Activated T-helper 9 cell treated with anti-CD3 and anti-CD28 coated beads, Interleukin-2, amount 50 U/mL, for 16 hours (primary cell): ENCODE measurements at regions not wholly inside any gene's neighbourhood (a gene's known extent, or its start where the extent isn't known, plus 50 kb on each side); places are given as distances from the start of the nearest gene placed in this dataset.
"Not testable (repeated sequence)": the region's sequence is repeated elsewhere in the genome, so short reads cannot be mapped to it uniquely, and the experiment has no call there.

Experiments
- DNase-seq: peaks from one replicate; pipeline ENCODE4 v3.0.0-alpha.2; 2020; ENCODE audit warnings: low read depth

DNA sequence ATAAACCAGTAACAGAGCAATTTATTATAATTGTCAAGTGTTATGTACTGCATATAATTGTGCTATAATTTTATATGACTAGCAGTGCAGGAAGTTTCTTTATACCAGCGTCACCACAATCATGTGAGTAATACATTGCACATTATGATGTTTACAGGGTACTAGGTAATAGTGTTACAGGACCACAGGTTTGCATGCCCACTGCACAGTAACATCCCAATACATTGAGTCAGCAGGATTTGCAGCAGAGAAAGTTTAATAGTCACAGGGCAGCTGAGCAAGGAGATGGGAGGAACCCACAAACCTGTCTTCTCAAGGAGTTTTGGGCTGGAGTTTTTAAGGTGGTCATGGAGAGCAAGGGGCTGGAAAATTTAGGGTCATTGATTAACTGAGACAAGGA lies 1042.9 kb upstream of the ACVR2A start:
- DNase-seq = no peak

DNA sequence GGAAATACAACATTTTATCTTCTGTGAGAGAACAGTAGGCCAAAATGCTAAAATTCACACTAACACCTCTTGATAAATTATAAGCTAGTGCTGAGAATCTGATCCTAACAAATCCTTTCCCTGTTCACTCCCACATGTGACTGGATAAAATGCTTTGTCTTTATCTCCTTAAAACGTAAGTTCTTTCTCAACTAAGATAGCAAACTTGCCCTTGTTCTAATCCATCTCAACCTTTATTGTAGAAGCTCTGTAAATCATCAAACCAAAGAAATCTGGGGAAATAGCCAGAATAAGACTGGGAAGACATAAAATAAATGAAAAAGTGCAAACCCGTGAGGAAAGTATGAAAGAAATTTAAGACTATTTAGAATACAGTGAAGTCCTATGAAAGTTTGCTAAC lies 1058.4 kb upstream of the ACVR2A start:
- no peak for DNase-seq

DNA sequence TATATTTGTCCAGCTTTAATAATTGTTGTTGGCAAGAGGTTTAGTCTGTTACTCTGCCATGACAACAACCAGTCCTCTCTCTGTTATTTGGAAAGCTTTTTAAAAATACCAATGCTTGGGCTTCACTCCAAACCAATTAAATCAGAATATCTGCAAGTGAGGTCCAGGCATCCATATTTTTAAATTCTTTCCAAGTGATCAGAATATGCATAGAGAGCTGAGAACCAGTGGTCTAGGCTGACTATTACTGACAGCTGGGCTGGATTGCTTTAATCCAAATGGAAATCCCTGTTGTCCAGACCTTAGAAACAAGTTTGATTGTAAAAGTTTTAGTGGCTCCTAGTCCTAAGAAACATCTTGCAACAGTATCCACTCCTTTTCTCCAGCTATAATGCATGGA lies 1059.7 kb upstream of the ACVR2A start:
- DNase-seq = no peak

DNA sequence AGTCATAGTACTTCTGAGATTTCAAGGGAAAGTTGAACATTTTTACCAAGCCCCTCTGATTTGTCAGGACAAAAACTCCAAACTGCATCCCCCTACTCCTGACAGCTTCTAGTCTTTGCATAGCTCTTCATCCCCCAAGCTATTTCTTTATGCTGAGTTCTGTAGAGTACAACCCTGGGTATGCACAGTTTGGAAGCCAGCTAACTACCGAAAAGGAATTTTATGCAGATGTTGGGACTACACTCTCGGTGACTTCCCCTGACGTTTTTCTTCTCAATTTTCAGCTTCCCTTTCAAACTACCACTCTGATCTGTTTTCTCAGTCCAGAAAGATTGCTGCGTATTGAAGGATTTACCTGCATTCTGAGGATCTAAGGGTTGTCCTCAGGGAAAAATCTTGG lies 1060.2 kb upstream of the ACVR2A start:
- DNase-seq = no peak

DNA sequence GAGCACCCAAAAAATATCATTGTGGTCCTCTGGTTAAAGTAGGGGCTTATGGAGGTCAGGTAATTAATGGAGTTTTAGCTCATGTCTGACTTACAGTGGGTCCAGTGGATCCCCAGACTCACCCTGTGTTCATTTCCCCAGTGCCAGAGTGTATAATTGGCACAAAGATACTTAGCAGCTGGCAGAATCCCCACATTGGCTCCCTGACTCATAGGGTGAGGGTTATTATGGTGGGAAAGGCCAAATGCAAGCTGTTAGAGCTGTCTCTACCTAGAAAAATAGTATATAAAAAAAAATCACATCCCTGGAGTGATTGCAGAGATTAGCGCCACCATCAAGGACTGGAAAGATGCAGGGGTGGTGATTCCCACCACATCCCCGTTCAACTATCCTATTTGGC lies 1067.6 kb upstream of the ACVR2A start:
- no peak for DNase-seq

DNA sequence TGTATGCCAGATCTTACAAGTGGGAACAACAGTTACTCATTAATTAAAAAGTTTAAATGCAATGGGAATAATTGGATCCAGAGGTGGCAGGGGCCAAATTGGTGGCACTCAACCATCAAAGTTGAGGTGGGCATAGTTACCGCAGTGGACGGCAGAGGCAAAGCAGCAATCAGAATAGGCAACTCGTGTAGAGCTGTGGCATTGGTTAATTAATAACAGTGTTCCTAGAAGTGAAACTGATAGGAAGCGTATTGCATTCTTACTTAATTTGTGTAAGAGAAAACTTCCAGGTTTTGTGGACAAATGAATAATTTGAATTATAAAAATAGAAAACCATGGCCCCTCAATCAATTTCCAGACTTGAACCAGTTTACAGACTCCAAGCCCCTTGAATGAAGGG lies 1068.2 kb upstream of the ACVR2A start:
- no peak for DNase-seq

DNA sequence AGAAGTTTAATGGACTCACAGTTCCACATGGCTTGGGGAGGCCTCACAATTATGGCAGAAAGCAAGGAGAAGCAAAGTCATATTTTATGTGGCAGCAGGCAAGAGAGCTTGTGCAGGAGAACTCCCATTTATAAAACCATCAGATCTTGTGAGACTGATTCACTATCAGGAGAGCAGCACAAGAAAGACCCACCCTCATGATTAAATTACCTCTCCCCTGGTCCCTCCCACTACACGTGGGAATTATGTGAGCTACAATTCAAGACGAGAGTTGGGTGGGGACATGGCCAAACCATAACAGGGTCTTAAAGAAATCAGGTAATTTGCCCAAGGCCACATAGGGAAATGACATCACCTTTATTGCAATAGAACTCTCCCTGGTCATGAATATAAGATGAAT lies 1073.3 kb upstream of the ACVR2A start:
- no peak for DNase-seq

DNA sequence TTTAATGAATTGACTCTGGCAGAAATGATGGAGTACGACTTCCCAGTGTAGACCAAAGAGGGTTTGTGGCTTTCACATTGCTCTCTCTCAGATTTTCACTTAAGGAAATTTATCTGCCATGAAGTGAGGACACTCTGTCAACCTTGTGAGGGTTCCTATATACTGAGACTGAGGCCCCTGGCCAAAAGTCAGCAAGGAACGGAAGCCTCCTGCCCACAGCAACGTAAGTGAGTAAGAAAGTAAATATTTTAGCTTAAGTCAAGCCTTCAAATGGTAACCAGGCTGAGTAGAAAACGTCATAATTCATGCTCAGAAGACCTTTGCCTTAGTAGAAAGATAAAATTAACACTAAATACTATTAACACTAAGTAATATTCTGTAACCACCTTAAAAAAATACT lies 1080.5 kb upstream of the ACVR2A start:
- no peak for DNase-seq

DNA sequence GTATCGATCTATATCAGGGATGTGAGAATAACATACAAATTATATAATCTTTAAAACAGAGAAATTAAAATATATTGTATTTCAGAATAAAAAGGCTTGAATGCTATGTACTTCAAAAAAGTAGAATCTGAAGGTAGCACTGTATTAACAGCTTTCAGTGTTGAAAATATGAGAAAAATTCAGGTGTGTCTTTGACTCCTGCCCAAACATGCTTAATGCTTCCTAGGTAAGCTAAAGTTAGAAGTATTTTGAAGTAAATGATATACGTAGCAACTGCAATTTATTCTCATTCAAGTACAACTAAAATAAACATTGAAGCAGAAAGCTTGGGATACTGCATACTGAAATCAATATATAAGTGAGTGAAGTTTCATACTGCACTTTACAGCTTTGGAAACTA lies 1082.0 kb upstream of the ACVR2A start:
- DNase-seq = no peak

DNA sequence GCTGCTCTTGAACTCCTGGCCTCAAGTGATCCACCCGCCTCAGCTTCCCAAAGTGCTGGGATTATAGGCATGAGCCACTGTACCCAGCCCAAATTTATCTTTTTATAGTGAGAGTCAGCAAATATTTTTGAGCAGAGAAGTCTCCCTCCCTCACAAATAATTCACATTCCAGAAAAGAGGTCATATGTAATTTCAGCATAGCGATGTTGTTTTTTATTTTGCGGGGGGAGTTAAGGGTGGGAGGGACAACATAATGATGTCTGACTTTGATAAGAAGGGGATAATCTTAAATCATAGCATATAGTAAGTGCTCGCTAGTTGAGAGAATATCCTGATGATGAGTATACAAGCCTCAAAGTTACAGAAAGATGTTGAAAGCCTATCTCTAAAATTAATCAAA lies 1090.2 kb upstream of the ACVR2A start:
- no peak for DNase-seq

DNA sequence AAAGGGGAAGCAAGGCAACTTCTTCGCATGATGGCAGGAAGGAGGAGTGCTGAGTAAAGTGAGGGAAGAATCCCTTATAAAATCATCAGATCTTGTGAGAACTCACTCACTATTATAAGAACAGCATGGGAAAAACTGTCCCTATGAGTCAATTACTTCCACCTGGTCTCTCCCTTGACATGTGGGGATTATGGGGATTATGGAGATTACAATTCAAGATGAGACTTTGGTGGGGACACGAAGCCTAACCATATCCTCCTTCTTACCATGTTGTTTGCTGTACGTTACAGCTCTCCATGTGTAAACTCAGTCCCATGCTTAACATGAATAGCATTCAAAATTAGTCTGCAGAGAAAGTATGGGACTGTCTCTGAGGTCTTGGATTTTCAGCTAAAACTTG lies 1096.8 kb upstream of the ACVR2A start:
- DNase-seq = no peak

DNA sequence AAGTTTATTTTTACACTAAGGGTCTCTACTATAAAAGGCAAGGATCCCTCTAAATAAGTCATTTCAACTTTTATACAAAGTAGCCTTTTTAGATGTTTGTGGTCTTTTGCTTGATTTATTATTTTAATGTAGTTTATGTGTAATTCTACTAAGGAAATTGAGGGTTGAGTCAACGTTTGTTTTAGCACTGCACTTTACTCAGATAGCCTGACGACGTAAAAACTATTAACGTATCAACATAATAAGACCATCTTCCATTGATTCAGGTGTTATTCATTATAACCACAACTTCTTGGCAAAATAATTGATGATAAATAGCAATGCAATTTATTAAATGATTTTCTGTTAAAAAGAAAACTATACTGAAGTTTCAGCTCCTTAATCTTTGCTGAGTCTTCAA lies 1103.6 kb upstream of the ACVR2A start:
- DNase-seq = no peak

DNA sequence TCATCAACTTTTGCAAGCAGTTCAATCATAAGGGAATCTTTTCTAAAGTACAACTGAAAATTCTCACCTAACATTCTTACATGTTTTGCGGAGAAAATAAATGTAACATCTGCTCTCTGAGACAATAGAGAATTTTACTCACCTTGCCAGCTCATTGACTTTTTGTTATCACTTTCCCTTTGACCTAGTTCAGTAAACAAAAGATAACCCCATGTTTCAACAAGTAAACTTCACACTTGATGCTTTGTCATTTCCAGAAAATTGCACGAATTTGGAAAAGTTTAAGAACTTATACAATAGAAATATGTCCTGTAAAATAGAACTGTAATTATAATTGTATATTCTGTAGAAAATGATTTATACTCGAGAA lies 1110.0 kb upstream of the ACVR2A start:
- no peak for DNase-seq

DNA sequence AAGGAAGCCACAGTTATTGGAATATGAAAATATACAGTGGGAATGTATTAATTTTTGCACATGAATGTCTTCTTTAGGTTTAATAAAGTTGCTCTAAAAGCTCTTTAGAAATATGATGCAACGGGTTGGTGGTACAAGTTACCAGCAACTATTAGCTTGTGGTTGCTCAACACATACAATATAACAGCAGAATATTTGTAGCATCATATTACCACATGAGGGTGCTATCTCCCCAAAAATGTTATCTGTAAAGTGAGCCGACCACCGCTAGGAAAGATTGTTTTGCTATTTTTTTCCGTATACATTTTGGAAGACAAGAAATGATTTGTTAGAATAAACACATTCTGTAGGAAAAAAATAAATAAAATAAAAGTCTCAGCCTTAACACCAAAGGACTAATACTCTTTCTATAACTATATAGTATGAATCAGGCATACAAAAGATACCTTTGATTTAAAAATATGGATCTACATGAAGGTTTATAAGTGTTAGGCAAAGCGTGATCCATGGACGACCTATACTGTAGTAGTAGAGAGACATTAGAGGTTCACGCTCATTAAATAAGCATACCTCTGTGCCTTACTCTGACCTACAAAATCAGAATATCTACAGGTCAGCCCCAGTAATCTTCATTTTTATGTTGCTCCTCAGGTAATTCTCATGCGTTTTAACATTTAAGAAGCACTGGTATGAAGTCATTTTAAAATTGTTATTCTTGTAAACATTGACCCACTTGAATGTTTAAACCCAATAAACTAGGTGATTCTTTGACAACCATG lies 1110.6 kb upstream of the ACVR2A start:
- no peak for DNase-seq

DNA sequence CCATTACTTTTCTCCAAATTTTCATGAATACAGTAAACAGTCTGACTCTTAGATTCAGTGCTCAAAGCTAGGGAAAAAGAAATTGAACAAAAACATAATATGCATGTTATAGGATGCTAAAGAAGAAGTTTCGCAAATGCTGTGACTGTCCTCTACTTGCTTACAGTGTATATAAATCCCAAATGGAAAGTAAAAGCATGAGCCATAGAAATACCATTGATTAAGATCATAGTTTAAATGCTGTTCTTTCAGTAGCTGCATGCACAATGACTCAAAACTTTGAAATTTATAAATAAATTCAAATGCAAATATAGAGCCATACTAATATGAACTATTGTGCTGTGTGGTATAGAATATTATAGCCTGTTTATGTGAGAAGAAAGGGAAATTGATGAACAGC lies 1113.9 kb upstream of the ACVR2A start:
- no peak for DNase-seq

DNA sequence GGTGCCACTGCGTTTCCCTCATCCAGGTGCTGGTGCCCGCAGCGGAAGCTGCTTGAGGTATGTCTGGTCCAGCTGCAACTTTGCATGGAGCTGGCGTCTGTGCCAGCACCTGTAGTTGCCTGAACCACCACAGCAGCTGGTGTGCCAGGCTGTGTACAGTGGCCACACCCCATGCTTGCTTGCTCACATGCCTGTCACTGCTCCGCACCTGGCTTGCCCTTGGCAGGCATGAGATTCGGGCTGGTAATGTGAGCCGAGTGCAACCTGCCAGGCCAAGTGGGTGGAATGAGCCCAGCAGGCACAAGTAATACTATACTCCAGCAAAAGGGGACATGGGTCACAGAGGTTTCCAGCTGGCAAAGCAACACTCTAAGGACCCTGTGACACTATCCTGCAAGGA lies 1123.3 kb upstream of the ACVR2A start:
- DNase-seq = no peak

DNA sequence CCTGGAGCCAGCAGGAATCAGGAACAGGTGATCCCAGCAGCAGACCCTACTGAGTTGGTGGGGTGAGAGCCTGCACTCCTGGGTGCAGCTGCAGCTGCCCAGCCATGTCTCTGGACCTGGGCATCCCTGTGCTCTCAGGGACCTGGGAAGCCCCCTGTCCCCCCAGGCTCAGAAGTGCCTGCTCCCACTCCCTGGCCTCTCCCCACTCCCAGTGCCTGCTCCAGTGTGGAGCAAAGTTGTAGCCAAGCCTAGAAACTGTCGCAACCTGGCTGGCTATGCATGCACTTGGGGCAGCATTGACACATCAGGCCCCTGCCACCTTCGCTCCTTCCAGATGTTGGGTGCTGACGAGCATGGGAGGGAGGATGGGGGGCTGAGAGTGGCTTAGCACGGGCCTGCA lies 1124.7 kb upstream of the ACVR2A start:
- no peak for DNase-seq

DNA sequence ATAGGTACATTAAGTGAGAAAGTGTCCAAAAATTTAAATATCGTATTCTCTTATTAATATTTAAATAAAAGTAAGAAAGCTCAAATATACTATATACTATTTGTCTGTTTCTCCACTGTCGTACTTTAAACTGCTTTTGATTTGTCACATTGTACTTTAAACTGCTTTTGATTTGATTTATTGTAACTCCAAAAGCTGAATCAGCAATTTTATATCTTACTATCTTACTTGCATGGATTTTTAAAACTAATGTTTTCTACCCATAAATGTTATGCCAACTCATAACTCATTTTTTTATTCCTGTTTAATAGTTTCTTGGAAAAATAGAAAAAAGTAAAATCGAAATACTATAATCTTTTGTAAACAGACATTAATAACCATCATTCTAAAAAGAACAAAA lies 1128.2 kb upstream of the ACVR2A start:
- no peak for DNase-seq

DNA sequence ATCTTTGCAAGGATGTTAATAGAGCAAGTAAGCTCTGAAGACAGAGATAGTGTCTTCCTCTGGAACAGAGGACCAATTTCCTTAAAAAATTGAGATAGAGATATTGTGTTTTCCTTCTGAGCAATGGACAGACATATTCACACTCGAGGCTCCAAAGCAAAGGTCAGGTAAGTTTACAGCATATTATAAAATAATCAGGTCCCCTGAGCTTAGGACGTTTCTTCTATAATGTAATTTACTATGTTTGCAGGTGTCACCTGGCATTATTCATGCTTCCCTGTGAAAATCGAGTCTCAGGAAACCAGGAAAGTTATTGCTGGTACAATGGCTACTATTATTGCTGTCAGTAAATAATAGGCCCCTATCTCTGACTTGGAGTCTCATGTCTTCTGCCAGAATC lies 1135.8 kb upstream of the ACVR2A start:
- no peak for DNase-seq

DNA sequence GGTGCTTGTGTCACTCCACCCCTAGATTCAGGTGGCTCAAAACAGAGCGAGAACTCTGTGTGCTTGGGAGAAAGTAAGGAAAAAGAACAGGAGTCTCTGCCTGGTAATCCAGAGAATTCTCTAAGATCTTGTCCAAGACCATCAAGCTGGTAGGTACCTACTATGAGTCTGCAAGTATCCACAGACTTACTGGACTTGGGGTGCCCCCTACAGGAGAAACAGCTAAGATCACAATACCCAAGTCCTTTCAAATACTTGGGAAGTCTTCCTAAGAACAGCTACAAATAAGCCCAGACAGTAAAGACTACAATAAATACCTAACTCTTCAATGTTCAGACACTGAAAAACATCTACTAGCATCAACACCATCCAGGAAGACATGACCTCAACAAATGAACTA lies 1143.6 kb upstream of the ACVR2A start:
- DNase-seq = no peak

DNA sequence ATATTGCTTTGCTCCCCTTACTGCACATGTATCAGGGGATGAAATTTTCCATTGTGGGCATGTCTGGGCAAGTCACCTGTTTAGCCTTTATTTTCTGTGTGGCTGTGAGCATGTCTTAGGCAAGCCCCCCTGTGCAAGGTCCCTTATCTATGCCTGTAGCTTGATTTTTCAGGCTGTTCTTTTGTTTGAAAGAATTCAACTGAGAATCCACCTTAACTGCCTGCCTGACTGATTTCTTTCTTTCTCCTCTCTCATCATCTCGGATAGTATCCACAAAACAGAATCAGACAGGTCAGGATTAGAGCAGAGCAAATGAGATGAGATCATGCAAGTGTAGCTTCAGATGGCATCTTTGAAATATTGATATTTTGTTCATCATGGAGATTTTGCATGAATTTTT lies 1147.5 kb upstream of the ACVR2A start:
- DNase-seq = no peak

DNA sequence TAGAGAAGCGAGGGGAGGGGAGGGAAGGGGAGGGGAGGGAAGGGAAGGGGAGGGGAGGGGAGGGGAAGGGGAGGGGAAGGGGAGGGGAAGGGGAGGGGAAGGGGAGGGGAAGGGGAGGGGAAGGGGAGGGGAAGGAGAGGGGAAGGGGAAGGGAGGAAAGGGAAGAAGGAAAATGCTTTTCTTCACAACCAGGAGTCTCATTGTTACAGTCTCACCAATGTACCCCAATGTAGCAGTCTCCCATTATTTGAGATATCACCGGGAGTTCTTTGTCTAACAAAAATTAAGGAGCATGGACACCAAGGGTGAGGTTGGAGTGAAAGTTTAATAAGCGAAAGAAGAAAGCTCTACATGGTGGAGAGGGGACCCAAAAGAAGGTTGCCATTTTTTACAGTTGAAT lies 1148.0 kb upstream of the ACVR2A start:
- not testable (repeated sequence) for DNase-seq

DNA sequence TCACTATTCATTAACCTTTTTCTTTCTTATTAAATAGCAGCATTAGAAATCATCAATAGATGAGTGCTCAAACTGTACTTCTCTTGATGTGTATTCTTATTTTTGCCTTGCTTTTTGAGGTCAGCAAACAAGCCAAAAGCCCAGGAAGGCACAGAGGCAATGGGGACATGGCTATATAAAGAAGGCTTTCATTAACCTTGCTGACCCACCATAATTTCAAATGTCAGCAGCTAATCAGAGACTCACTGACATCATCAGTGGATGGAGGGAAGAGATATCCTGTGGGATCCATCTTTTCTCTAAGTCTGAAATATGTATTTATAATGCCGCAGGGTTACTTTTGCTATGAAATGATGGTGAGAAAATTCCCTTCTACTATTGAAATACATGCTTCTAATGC lies 1162.8 kb upstream of the ACVR2A start:
- DNase-seq = no peak

DNA sequence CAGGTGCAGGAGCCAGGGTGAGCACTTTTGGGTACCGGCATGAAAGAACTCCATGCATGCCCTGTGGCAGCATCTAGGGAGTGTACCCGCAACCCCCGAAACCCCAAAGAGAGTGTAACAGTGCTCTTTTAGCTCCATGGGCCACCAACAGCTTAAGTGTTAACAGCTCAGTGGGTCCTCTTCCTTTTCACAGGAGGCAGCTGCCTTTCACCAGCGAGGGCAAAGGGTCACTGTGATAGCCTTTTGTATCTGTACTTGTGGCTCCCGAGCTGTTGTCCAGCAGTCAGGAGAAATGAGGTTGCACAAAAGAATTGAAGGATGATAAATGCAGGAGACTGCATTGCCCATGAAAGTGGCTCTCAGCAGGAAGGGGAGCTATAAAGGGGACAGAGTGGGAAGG lies 1166.3 kb upstream of the ACVR2A start:
- no peak for DNase-seq

DNA sequence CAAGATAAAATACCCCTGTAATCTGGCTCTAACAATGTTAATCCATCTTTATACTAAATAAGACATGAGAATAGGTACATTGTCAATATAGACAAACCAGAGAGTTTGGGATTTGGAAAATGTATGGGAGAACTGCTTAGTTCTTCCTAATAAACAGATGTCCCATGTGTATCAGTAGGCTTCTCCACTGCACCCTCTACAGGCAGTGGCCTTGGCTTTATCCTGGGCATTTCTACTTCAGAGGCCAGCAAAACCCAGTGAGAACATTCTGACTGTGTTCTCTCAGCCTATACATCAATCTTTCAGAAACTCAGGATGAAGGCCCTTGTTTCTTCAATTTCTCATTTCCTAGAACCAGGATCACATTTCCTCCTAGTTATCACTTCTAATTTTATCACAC lies 1167.5 kb upstream of the ACVR2A start:
- no peak for DNase-seq
